HG02642 (cell line): ENCODE measurements at regions not wholly inside any gene's neighbourhood (a gene's known extent, or its start where the extent isn't known, plus 50 kb on each side); places are given as distances from the start of the nearest gene placed in this dataset.

Experiments
- ATAC-seq: cut with Tn5 transposase; IDR thresholded peaks from one replicate; pipeline ENCODE4 v1.9.1; 2021; ENCODE audit warnings: mild to moderate bottlenecking; ENCODE audit not compliant: unreplicated experiment, poor library complexity

DNA sequence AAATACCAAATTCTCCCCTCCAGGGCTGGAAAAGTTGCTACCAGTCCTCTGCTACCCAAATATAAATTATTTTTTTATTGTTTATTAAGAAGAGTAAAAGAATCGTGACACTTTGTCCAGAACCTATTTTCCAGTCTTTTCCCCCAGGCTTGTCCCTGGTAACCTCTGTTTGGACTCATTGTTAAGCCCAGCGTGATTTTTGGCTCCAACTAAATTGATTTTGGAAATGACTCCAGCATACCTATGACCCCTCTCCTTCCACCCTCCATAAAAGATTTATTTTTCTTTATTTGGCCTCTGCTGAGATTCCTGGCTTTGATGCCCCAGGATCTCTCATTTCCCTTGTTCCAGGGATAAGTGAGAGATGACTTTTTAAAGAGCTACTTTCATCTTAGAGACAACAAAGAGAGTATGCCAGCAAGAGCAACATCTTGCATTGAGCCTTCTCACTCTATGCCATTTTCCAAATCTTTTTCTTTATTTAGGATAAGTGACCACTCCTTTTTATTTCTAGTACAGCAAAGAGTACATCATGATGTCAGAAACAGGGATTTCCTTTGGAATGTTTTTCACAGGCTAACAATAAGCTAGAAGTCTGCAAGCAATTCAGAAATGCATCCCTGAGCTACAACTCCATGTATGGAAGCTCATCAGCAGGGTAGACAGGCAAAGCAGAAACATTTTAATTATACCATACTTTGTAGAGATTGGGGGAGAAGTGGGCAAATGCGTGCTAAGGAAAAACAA is 75.8 kb downstream of the DAD1 start:
- ATAC-seq, result no peak

- ATAC-seq, result no peak
Measured at GRCh38 chr14:22512106-22512814, 76.8 kb downstream of the DAD1 start.

GRCh38 chr14:22510527-22511110 is 78.4 kb downstream of the DAD1 start:
- no peak for ATAC-seq

- ATAC-seq, result no peak
Measured at GRCh38 chr14:22509751-22510300, 79.2 kb downstream of the DAD1 start.

GRCh38 chr14:22509036-22509709 is 79.9 kb downstream of the DAD1 start:
- ATAC-seq, result no peak

- ATAC-seq, result no peak
Measured at GRCh38 chr14:22508662-22509035, 80.4 kb downstream of the DAD1 start.

DNA sequence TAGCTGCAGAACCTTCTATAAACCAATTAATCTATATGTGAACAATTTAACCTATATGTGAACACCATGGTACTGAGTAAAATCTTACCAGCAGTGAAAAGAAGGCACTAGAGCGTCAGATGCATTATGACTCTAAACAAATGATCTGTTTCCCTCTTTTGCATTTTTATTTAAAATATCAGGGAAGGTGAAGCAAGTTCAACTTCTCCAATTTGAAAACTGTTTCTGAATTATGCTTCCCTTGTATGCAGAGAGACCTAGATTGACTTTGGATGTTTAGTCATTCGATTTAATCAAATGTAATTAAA is 80.9 kb downstream of the DAD1 start:
- ATAC-seq, result no peak

DNA sequence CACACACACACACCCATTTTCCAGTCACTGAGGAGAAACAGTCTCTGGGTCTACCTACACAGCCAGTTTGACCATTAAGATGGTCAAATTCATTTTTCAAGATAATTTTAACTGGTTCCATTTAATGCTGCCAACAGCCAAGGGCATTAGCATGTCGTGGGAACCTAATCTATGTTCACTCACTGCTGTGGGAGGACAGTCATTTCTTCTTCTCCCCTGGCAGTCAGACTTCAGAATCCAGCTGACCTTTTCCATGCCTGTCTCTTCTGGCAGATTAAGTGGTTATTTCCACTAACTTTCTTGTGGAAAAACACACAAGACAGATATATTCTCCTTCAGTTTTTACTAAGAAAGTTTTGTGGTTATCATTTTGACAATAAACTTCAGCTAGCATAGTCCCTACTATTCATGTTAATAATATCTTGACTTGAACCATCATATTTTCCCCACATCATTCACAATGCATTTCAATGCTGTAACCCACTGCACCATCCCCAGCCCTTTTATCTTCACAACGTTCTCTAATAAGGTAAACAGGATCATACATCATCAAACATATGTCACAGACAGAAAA is 82.2 kb downstream of the DAD1 start:
- ATAC-seq, result no peak

DNA sequence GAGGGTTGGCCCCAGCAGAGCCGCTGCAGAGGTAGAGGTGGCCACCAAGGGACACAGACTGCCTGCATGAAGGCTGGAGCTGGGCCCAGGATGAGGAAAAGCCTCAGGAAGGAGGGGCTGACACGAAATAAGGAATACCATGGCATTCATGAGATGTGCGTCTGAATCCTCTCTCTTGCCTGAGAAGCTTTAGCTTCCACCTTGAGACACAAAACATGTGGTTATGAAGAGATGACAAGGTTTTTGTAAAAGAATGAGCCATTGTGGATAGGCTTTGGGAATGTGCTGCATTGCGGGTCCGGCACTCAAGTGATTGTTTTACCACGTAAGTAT is 82.7 kb downstream of the DAD1 start:
- no peak for ATAC-seq

DNA sequence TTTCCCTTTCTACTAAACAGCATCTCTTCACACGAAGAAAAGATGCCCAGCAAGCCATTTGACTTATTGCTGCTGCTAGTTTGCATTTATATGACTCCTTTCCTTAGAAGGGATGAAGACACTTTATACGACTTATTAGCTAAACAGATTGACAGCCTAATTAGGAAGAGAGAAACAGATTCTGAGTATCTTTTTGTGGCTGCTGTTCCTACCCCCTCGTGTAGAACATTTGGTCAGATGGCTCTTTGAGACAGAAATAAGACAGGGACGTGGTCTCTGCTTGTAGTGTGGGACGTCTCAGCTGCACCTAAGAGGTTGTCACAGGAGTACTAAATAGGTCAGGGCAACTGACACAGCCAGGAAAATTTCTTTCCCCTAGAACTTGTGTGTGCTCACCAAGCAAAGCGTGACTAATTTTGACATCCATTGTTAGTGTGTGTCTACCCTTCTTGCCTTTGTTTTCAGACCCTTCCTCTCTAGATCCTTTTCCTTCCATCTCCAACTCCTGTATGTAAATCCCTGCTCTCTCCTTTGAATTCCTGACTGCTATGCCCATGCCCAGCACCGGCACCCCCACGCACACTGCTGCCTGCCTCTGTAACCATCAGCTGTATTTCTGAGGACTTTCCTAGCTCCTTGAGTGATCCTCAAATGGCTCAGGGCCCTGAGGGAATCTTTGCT is 83.2 kb downstream of the DAD1 start:
- ATAC-seq, result no peak

DNA sequence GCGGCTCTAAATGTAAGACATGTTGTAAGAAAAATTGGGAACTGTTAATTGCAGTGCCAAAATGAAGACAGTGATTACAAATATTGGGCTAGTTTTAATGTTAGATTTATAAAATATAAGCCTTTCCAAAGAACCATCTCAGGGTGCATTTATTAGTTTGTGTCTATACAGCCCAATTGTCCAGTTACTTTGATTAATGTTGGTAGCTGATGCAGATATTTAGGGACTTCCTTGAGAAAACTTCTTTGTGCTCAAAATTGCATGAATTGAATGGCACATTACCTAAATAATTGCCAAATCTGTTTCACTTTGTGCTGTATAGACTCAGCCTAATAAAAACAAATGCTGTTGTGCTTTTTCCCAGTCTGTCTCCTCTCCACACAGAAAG is 83.7 kb downstream of the DAD1 start:
- ATAC-seq, result no peak

GRCh38 chr14:22502551-22502950 is 86.5 kb downstream of the DAD1 start:
- no peak for ATAC-seq

DNA sequence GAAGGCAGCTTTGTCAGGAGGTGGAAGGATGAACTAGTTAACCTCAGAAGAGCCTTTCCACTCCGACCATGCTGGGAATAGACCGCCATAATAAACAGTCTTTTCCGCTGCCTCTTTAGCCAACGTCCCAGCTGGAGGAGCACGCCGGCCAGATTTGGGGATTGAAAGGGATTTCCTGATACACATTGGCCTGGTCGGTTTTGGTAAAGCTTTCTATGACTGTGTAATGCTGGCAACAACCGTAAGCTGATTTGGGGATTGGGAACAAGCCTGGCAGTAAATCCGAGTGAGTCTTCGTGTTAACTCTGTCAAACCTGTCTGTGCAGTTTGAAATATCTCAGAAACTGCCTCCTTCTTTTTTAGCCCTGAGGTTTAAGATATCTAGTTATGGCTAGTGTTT is 87.0 kb downstream of the DAD1 start:
- ATAC-seq, result no peak

GRCh38 chr14:22500954-22501726 is 87.9 kb downstream of the DAD1 start:
- ATAC-seq, result no peak

DNA sequence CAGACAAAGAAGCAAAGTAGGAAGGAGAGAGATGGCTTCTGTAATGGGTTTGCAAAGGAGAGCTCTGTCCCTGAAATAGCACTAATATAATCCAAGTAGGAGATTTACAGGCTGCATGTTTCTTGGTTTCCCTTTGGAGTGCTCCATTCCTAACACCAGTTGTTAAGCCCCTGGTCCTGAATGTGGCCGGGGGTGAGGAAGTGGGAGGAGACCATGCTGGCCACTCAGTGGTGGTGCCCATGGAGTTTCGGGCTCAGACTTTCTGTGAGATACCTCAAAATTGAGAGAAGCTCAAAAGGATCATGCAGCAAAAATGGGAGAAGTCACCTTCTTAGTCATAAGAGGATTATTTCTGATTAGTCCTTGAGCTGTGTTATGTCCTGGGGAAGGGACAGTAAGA is 88.5 kb downstream of the DAD1 start:
- no peak for ATAC-seq

- ATAC-seq, result no peak
Measured at GRCh38 chr14:22497671-22498093, 91.3 kb downstream of the DAD1 start.

- peak; percentile 20 for ATAC-seq
Measured at GRCh38 chr14:22497144-22497423, 91.9 kb downstream of the DAD1 start.

- ATAC-seq, result no peak
Measured at GRCh38 chr14:22494486-22495135, 94.4 kb downstream of the DAD1 start.

- ATAC-seq, result no peak
Measured at GRCh38 chr14:22493753-22494152, 95.3 kb downstream of the DAD1 start.
